HG03025 (cell line): ENCODE measurements at regions not wholly inside any gene's neighbourhood (a gene's known extent, or its start where the extent isn't known, plus 50 kb on each side); places are given as distances from the start of the nearest gene placed in this dataset.
"Not testable (repeated sequence)": the region's sequence is repeated elsewhere in the genome, so short reads cannot be mapped to it uniquely, and the experiment has no call there.

Experiments used
- ATAC-seq: cut with Tn5 transposase; IDR thresholded peaks from one replicate; pipeline ENCODE4 v1.9.1; 2021; ENCODE audit warnings: mild to moderate bottlenecking, moderate library complexity; ENCODE audit not compliant: unreplicated experiment, low FRiP score

DNA sequence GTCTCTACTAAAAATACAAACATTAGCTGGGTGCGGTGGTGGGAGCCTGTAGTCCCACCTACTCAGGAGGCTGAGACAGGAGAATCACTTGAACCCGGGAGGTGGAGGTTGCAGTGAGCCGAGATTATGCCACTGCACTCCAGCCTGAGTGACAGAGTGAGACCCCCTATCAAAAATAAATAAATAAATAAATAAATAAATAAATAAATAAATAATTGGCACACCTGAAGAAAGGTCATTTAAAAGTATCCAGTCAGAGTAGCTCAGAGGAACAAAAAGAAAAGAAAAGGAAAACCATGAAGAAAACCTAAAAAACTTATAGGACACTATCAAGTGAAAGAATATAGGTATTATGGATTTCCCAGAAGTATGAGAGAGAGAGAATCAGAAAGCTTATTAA, 330.1 kb upstream of the AR start:
- not testable (repeated sequence) for ATAC-seq

DNA sequence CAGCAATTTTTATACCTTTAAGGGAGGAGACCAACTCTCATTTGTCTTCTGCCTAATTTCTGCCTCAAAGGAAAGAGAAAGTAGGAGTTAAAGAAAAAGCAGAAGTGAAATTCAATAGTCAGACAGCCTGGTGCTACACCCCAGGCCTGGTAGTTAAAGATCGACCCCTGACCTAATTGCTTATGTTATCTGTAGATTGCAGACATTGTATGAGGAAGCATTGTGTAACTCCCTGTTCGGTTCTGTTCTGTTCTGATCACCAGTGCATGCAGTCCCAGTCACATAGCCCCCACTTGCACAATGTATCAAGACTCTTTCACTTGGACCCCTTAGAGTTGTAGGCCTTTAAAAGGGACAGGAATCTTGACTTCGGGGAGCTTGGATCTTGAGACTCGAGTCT, 335.9 kb upstream of the AR start:
- ATAC-seq = no peak

DNA sequence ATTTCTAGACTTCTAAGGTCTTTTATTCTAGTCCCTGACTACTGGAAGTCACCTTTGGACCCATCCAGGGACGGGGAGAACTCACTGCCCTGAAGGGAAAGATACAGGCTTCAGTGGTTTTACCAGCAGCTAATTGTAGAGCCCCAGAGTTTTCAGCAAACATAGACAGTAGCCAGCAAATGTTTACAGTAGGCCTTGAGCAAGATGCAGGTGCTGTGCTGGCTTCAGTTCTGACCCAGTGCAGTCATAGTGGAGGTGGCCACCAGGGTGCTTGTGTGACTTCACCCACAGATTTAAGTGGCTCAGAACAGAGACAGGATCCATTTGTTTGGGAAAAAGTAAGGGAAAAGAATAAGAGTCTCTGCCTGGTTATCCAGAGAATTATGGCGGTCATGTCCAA, 384.4 kb upstream of the AR start:
- ATAC-seq = no peak

DNA sequence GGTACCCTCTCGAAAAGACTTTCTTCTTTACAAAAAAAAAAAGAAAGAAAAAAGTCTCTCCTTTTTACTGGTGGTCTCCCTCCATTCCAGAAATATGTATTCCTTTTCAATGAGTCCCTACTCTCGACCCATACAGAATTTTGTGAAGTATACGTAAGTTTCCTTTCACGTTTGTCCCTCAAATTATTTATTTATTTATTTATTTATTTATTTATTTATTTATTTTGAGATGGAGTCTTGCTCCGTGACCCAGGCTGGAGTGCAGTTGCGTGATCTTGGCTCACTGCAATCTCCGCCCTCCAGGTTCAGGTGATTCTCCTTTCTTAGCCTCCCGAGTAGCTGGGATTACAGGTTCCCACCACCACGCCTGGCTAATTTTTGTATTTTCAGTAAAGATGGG, 429.2 kb upstream of the AR start:
- no peak for ATAC-seq

DNA sequence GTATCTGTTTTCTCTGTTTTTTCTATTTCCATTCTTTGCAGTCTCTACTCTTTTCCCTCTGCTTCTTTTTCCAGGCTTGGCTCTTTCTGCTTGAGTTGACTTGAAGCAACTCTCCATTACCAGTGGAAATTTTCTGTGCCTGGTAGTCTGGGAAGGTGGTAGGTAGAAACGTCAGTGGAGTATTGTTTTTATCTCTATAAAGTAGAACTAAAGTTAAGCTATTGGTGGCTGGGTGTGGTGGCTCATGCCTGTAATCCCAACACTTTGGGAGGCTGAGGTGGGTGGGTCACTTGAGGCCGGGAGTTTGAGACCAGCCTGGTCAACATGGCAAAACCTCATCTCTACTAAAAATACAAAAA, 438.1 kb upstream of the AR start:
- no peak for ATAC-seq

DNA sequence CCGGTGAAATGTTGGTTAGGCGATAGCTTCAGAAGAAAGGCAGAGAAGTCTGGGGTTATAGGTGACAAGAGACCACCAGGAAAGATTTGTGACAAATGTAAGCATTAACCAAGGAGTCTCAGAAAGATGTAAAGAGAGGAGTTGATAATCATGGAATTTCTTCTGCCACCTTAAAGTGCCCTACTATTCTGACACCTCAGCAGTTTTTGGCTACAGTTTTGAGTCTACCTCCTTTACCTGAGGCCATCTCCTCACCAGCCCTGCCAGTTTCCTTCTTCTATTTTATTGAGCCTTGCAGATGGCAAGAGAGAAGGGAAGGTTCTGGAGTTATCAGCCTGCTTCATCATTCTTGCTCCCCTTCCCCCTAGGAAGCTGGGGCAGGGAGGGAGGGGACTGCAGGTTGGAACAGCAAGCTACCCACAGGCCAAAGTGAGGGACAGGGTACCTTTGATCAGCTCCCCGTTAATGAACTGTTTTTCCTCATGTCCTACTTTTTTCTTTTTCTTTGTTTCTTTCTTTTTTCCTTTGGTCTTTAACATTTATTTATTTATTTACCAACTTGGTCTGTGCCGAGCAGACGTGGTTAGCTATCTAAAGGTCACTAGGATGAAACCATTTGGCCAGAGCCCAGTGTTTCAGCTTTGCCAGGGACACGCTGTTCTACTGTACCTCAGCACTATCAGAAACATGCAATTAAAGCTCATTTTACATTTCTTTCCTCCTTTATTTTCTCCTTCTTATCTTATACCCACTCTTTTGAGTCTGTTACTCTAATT, 438.7 kb upstream of the AR start:
- no peak for ATAC-seq

DNA sequence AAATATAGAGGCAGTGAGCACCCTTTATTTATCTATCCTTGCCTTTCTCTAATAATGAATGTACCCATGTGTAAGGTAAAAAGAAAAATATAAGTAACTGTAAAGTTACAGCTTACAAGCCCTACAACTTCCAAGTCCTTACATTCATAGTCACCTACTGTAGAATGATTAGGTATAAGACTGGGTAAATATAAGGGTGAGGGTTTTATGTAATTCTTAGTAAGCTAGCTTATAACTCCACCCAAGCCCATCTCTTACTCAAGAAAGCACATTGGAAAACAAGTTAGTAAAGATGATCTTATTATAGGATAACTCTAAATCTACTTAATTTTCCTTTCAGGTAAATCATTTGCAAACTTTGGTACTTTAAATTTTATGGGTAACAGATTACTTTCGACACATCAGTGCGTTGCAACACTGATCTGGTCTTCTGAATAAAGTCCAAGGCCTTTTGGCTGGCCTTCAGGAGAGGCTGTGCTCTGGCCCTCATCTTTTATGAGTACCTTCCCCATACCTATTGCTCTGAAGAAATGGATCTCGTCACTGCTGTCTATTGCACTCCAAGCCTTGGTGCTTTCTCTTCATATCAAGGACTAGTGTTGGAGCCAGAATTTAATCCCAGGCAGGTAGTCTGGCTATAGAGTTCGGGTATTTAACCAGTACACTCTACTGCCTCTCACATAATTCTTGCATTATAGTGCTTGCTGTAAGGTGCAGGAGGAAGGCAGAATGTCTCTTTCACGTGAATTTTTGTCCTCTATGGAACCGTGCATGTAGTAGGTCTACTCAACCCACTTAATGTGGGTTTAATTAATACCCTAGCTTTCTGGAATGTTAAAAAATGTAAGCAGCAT, 443.6 kb upstream of the AR start:
- no peak for ATAC-seq

DNA sequence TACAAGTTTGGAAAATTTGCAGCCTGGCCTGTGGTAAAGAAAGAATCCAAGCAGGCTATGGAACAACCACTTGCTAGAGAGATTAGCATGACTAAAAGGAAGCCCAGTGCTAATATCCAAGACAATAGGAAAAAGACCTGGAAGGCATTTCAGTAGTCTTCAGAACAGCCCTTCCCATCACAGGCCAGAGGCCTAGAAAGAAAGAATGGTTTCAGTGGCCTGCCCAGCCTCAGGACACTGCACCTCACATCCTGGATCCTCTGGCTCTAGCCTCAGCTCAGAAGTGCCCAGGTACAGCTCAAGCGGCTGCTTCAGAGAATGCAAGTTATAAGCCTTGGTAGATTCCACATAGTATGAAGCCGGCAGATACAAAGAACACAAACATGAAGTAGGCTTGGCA, 449.8 kb upstream of the AR start:
- ATAC-seq = no peak

DNA sequence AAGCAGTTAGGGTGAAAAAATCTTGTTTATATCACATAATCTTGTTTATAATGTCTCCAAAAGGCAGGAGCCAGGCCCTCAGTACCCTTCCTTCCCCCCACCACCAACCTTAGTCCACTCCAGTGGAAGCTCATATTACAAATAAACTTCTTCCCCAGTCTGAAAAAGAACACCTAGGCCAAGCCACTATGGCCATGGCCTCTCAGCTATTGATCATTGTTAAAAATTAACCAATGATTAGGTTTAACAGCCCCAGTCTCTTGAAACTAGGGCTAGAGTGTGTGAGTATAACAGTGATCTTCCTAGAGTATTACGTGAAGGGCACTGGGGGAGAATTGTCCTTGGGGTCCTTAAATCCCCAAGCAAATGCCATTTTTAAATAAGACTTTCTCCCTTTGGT, 411.9 kb upstream of the EDA2R start:
- ATAC-seq = no peak

DNA sequence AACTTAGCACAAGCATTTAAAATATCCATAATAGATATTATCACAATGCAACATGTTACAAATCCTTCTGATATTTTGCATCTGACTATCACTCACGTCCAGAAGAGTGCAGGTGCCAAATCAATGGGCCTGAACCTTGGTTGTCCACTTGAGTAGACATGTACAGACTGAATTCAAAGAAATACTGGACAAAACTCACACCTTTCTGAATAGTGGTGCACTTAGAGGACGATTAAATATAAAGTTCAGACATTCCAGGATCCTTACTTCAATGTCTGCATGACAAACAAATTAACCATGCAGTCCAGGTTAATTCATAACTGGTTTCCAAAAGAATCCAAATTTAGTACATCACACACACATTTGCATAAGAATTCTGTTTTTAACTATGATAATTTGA, 406.0 kb upstream of the EDA2R start:
- no peak for ATAC-seq

DNA sequence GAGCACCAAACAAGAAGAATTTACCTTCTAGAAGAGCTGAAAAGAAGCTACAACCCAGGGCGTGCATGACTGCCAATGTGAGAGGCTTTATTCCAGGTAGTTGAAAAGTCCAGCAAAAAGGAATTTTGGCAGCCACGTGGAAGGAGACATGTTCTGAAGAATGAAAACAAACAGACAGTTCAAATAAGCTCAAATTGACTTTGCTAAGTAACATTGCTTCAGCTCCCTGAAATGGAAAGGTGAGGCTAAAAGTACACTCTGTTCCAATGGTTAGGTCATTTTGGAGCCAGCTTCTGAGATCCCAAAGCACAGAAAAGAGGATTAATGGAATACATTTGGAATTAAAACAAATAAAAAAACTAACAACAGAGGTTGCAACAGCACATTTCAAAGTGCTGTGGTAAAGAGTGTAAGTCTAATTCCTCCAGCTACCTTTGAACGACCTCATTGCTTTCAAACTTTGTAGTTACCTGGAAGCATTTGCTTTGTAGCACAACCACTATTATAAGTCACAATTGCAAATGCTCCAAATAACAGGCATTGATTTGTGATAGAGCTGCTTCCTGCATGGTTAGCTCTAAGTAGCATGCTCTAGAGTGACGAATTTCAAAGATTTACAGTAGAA, 405.3 kb upstream of the EDA2R start:
- no peak for ATAC-seq

DNA sequence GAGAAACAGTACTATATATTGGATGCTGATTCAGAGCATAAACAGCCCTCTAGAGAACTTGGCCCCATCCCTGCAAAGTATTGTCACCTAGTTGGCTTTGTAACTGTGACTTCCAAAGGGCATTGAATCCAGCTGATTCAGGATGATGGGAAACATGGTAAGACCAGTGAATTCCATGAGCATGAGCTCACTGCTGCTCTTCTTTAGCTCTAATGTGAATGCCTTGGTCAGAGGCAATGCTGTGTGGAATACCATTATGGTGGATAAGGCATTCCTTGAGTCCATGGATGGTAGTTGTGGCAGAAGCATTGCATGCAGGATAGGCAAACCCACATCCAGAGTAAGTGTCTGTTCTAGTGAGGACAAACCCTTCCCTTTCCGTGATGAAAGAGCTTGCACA, 365.6 kb upstream of the EDA2R start:
- no peak for ATAC-seq

DNA sequence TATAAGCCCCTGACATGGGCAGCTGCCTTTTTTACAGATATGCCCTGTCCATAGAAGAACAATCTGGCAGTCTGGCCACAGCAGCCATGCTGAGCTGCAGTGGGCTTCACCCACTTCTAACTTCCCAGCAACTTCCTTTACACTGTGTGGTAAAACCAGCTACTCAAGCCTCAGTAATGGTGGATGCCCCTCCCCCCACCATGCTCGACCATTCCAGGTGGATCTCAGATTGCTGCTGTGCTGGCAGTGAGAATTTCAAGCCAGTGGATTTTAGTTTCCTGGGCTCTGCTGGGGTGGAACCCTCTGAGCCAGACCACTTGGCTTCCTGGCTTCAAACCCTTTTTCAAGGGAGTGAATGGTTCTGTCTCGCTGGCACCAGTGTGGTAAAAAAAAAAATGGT, 355.9 kb upstream of the EDA2R start:
- no peak for ATAC-seq

DNA sequence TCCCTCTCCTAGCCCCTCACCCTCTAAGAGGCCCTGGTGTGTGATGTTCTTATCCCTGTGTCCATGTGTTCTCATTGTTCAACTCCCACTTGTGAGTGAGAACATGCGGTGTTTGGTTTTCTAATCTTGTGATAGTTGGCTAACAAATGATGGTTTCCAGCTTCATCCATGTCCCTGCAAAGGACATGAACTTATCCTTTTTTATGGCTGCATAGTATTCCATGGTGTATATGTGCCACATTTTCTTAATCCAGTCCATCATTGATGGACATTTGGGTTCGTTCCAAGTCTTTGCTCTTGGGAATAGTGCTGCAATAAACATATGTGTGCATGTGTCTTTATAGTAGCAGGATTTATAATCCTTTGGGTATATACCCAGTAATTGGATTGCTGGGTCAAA, 353.2 kb upstream of the EDA2R start:
- ATAC-seq = not testable (repeated sequence)

DNA sequence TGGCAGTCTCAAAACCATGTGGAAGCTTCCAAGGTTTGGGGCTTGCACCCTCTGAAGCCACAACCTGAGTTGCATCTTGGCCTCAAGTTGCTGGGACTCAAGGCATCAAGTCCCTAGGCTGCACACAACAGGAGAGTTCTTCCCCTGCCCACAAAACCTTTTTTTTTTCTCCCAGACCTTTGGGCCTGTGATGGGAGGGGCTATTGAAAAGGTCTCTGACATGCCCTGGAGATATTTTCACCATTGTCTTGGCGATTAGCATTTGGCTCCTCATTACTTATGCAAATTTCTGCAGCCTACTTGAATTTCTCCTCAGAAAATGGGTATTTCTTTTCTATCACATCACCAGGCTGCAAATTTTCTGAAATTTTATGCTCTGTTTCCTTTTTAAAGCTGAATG, 349.5 kb upstream of the EDA2R start:
- no peak for ATAC-seq

DNA sequence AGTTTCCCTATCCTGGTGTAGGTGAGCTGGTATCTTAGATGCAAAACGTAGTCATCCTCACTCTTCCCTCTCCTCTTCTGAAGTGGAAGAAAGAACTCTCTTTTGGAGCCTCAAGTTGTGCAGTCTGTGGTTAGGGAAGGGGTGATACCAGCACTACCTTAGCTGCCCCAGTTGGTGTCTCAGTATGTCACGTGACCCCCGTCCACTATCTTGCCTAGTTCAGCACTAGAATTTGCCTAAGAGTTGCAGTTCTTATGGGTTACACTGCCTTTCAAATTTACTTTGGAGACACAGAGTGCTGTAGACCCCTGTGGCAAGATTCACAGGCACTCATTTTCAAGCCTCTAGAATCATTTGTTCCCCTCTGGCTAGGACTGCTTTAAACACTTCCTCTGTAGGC, 322.8 kb upstream of the EDA2R start:
- no peak for ATAC-seq

DNA sequence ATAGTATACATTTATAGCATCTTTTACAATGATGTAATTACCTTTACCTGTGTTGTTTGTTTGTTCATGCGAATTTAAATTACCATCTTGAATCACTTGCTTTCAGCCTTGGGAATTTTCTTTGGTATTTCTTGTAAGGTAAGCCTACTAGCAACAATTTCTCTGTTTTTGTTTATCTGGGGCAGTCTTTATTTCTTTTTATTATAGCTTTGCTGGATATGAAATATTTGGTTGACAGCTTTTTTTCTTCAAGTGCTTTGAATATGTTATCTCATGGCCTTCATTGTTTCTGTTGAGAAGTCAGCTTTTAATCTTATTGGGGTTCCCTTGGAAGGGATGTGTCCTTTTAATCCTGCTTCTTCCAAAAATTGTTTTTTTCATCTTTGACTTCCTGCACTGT, 292.8 kb upstream of the EDA2R start:
- ATAC-seq = no peak

DNA sequence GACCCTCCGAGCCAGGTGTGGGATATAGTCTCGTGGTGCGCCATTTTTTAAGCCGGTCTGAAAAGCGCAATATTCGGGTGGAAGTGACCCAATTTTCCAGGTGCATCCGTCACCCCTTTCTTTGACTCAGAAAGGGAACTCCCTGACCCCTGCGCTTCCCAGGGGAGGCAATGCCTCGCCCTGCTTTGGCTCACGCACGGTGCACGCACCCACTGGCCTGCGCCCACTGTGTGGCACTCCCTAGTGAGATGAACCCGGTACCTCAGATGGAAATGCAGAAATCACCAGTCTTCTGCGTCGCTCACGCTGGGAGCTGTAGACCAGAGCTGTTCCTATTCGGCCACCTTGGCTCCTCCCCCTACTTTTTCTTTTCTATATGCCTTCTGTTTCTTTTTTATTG, 291.6 kb upstream of the EDA2R start:
- ATAC-seq = not testable (repeated sequence)

DNA sequence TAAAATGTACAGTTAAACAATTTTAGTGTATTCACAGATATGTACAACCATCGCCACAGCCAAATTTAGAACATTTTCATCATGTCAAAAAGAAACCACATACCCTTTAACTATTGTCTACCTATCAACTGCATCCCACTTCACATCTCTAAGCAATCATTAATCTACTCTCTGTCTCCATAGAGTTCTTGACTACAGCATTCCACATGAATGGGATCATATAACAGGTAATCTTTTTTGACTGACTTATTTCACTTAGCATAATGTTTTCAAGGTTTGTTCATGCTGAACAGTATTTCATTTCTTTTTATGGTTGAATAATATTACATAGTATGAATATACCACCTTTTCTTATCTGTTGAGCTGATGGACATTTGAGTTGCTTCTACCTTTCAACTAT, 281.4 kb upstream of the EDA2R start:
- no peak for ATAC-seq

DNA sequence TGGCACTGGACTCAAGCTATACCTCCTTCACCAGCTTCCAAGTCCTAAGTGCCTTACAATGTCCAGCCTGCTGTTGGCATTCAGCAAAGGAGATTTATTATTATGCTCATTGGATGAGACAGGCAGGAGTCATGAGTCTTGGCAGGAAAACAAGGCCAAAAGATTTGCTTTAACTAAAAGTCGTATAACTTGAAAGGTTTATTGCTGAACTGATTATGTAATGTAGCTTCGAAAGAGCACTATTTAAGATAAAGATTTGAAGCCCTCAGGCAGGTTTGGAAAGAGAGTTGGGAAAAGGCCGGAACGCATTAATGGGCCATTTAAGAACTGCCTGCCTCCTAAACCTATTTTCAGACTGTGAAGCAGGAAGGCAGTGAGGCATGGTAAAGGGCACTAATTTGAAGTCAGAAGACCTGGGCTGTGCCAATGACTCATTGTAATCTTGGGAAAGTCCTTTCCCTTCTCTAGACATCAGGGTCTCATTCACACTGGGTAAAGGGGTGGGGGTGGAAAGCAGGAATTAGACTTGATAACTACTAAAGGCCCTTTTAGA, 280.5 kb upstream of the EDA2R start:
- no peak for ATAC-seq

DNA sequence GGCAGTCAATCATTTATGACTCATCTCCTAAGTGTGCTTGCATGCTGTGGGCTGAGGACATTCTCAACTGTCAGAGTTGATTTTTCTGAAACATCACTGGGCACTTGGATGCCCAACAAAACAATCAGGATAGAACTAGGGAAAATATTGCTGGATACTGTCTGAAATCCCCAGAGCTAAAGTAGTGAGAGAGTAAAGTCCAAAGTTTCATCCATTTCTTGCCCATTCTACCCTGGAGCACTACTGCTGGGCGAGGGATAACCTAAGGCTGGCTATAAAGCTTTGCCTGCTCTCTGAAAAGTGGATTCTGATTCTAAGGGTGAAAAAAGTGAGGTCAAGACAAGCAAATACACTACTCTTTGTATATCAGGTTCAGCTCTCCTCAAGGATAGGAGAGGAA, 279.6 kb upstream of the EDA2R start:
- no peak for ATAC-seq
